T-helper 1 cell treated with Interleukin-12 subunit alpha and Interleukin-12 subunit beta and Interleukin-4 antibody, amounts not matched to agents 30 μg/mL and 1 μg/mL, for 36 hours (primary cell): ENCODE measurements at regions not wholly inside any gene's neighbourhood (a gene's known extent, or its start where the extent isn't known, plus 50 kb on each side); places are given as distances from the start of the nearest gene placed in this dataset.

Experiments
- H3K27ac Mint-ChIP-seq: one replicate; pipeline ENCODE4 v1.8.0; 2021; ENCODE audit warnings: mild to moderate bottlenecking, mixed read lengths
- H3K27me3 Mint-ChIP-seq: one replicate; pipeline ENCODE4 v1.8.0; 2021; ENCODE audit warnings: low read depth, mixed read lengths
- H3K36me3 Mint-ChIP-seq: one replicate; pipeline ENCODE4 v1.8.0; 2021; ENCODE audit warnings: low read depth, mixed read lengths
- H3K4me1 Mint-ChIP-seq: one replicate; pipeline ENCODE4 v1.8.0; 2021; ENCODE audit warnings: low read depth, mixed read lengths
- H3K4me3 Mint-ChIP-seq: one replicate; pipeline ENCODE4 v1.8.0; 2021; ENCODE audit warnings: mild to moderate bottlenecking, moderate library complexity, mixed read lengths
- H3K9me3 Mint-ChIP-seq: one replicate; pipeline ENCODE4 v1.8.0; 2021; ENCODE audit warnings: mixed read lengths

- Mint-ChIP-seq H3K27me3 (no peaks in the 10 kb centered on the region), H3K4me1 (no peaks in the 10 kb centered on the region), H3K9me3 (no peaks in the 10 kb centered on the region), H3K4me3 (no peak overlapping the region), H3K36me3 (no peaks in the 10 kb centered on the region), H3K27ac (no peak overlapping the region)
These were observed 57.3 kb upstream of the TRIM24 start for GRCh38 chr7:138402749-138403148.

- H3K9me3 Mint-ChIP-seq, result no peaks in the 10 kb centered on the region
- H3K27ac Mint-ChIP-seq, result no peak overlapping the region
- no peaks in the 10 kb centered on the region for H3K27me3 Mint-ChIP-seq
- no peaks in the 10 kb centered on the region for H3K4me1 Mint-ChIP-seq
- H3K4me3 Mint-ChIP-seq, result no peak overlapping the region
- H3K36me3 Mint-ChIP-seq, result no peaks in the 10 kb centered on the region
These were observed 54.6 kb upstream of the TRIM24 start for GRCh38 chr7:138405496-138405895.

- Mint-ChIP-seq H3K4me1 (no peaks in the 10 kb centered on the region), H3K27ac (no peak overlapping the region)
These were observed 52.3 kb upstream of the TRIM24 start for GRCh38 chr7:138407792-138408191.

More at GRCh38 chr7:138407792-138408191, 52.3 kb upstream of the TRIM24 start:
- H3K27me3 Mint-ChIP-seq, result no peaks in the 10 kb centered on the region
- H3K4me3 Mint-ChIP-seq, result no peak overlapping the region
- H3K9me3 Mint-ChIP-seq, result no peaks in the 10 kb centered on the region
- no peaks in the 10 kb centered on the region for H3K36me3 Mint-ChIP-seq
